ENCODE measurements at regions not wholly inside any gene's neighbourhood (a gene's known extent, or its start where the extent isn't known, plus 50 kb on each side); places are given as distances from the start of the nearest gene placed in this dataset.

DNA sequence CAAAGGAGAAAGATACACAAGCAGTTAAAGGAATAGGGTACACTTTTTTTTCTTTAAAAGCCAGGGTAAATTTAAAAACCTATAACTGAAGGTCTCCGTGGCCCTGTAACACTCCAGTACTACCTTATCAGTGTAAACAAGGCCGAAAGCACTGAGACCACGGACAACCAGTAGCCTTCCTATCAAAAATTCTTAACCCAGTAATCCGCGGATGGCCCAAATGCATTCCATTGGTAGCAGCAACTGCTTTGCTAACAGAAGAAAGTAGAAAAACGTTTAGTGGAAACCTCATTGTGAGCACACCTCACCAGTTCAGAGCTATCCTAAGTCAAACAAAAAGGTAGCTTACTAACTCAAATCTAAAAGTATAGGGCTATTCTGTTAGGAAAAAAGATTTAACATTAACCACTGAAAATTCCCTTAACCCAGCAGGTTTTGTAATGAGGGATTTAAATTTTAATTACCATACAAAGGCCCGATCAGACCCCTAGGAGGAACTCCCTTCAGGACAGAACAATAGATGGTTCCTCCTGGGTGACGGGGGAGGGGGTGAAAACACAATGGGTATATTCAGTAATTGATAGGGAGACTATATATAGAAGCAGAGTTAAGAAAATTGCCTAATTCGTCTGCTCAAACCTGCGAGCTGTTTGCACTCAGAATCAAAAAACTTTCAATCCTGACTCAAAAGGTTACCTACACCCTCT lies 50.8 kb upstream of the CWC22 start:
- in situ Hi-C loops (cut with HindIII; ENCODE audit: low pct_unique_long_range_greater_than_20kb, low sequenced_read_pairs) (no loop called here), intact Hi-C loops (cut with micrococcal nuclease; ENCODE audit: unreplicated experiment) (no loop called here)
- no peak overlapping the region for H3K27ac ChIP-seq (ENCODE audit: low read length)
- H3K4me1 ChIP-seq (ENCODE audit: control insufficient read depth, insufficient read depth, low read length): no peaks in the 10 kb centered on the region
- ChIA-PET CTCF (interaction anchor here (0.6 kb wide), 1 partner anchor 466 kb away, joined by 3 read pairs; no protein-coding TSS in a partner anchor), POLR2A (no interaction called here)
- H3K4me3 ChIP-seq (ENCODE audit: low read depth in 2 of 2, low read length in 2 of 2): no peak overlapping the region
- H3K9me3 ChIP-seq (ENCODE audit: control insufficient read depth, insufficient read depth, low read depth, low read length): no peaks in the 10 kb centered on the region
- DNase-seq (ENCODE audit: low read depth, low spot score) (no peak), ATAC-seq (no peak)
- no peak for TF ChIP-seq REST (IDR thresholded peaks at IDR 0.05; ENCODE audit: insufficient read depth in 1 of 2, low read depth in 2 of 2, low read length in 1 of 2)
- TF ChIP-seq TCF7L2 (IDR thresholded peaks at IDR 0.05; ENCODE audit: low read depth, low read length): no peak
- no peak for TF ChIP-seq POLR2AphosphoS5 (IDR thresholded peaks at IDR 0.05; ENCODE audit: low read depth, low read length)
- TF ChIP-seq SIN3A (IDR thresholded peaks at IDR 0.05; ENCODE audit: borderline replicate concordance, insufficient read depth, low read depth, low read length): no peak
- no peak for TF ChIP-seq CTCF (IDR thresholded peaks at IDR 0.05)
- H3K36me3 ChIP-seq (ENCODE audit: control insufficient read depth, insufficient read depth, low read length): no peaks in the 10 kb centered on the region
- H3K27me3 ChIP-seq (ENCODE audit: control insufficient read depth, insufficient read depth, low read length): no peaks in the 10 kb centered on the region
- BruUV-seq (replicated peaks): no TSS peak
